Inferior parietal cortex (tissue), 1 donor: ENCODE measurements at regions not wholly inside any gene's neighbourhood (a gene's known extent, or its start where the extent isn't known, plus 50 kb on each side); places are given as distances from the start of the nearest gene placed in this dataset.

Source experiments
- DNase-seq: peaks from one replicate; pipeline ENCODE4 v3.0.0-alpha.2; 2016; ENCODE audit errors: extremely low spot score

GRCh38 chr2:167900435-167901114 is 346.8 kb downstream of the STK39 start:
- no peak for DNase-seq

GRCh38 chr2:167898340-167898739 is 349.1 kb downstream of the STK39 start:
- no peak for DNase-seq

- DNase-seq, result no peak
Observed at GRCh38 chr2:167891841-167892240, 355.6 kb downstream of the STK39 start.

GRCh38 chr2:167890739-167891138 is 356.7 kb downstream of the STK39 start:
- no peak for DNase-seq

GRCh38 chr2:167880415-167880814 is 367.0 kb downstream of the STK39 start:
- DNase-seq, result no peak

GRCh38 chr2:167875529-167875928 is 371.9 kb downstream of the STK39 start:
- no peak for DNase-seq

- DNase-seq, result no peak
Observed at GRCh38 chr2:167874812-167875211, 372.6 kb downstream of the STK39 start.

- no peak for DNase-seq
Observed at GRCh38 chr2:167871286-167871685, 376.1 kb downstream of the STK39 start.

GRCh38 chr2:167869200-167869599 is 378.2 kb downstream of the STK39 start:
- DNase-seq, result no peak

- DNase-seq, result no peak
Observed at GRCh38 chr2:167863377-167863776, 384.0 kb downstream of the STK39 start.

- no peak for DNase-seq
Observed at GRCh38 chr2:167862782-167863181, 384.6 kb downstream of the STK39 start.

- no peak for DNase-seq
Observed at GRCh38 chr2:167862296-167862695, 385.1 kb downstream of the STK39 start.

GRCh38 chr2:167861574-167862193 is 385.7 kb downstream of the STK39 start:
- no peak for DNase-seq

- DNase-seq, result no peak
Observed at GRCh38 chr2:167860082-167860481, 387.3 kb downstream of the STK39 start.

GRCh38 chr2:167859676-167860075 is 387.7 kb downstream of the STK39 start:
- no peak for DNase-seq

GRCh38 chr2:167858086-167858485 is 389.3 kb downstream of the STK39 start:
- no peak for DNase-seq

GRCh38 chr2:167857416-167857815 is 390.0 kb downstream of the STK39 start:
- no peak for DNase-seq

- DNase-seq, result no peak
Observed at GRCh38 chr2:167856190-167856589, 391.2 kb downstream of the STK39 start.

- DNase-seq, result no peak
Observed at GRCh38 chr2:167855211-167855610, 392.2 kb downstream of the STK39 start.

- no peak for DNase-seq
Observed at GRCh38 chr2:167853717-167854116, 393.7 kb downstream of the STK39 start.

- no peak for DNase-seq
Observed at GRCh38 chr2:167851876-167852275, 395.5 kb downstream of the STK39 start.

- DNase-seq, result no peak
Observed at GRCh38 chr2:167851323-167851860, 396.0 kb downstream of the STK39 start.
